GM19240 (cell line): ENCODE measurements at regions not wholly inside any gene's neighbourhood (a gene's known extent, or its start where the extent isn't known, plus 50 kb on each side); places are given as distances from the start of the nearest gene placed in this dataset.

Source experiments
- DNase-seq: peaks from one replicate; pipeline ENCODE4 v3.0.0; 2011; ENCODE audit warnings: low spot score; ENCODE audit not compliant: insufficient read length

- DNase-seq, result no peak
Observed at GRCh38 chr4:123934096-123934495, 537.5 kb downstream of the SPRY1 start.

- DNase-seq, result no peak
Observed at GRCh38 chr4:123936621-123937043, 540.0 kb downstream of the SPRY1 start.

- no peak for DNase-seq
Observed at GRCh38 chr4:123937581-123937980, 541.0 kb downstream of the SPRY1 start.

- no peak for DNase-seq
Observed at GRCh38 chr4:123939621-123940020, 543.0 kb downstream of the SPRY1 start.

GRCh38 chr4:123940604-123941003 lies 544.0 kb downstream of the SPRY1 start:
- DNase-seq, result no peak

GRCh38 chr4:123941306-123941705 lies 544.7 kb downstream of the SPRY1 start:
- DNase-seq, result no peak

- DNase-seq, result no peak
Observed at GRCh38 chr4:123943976-123944375, 547.4 kb downstream of the SPRY1 start.

GRCh38 chr4:123945301-123945700 lies 548.7 kb downstream of the SPRY1 start:
- no peak for DNase-seq

- no peak for DNase-seq
Observed at GRCh38 chr4:123950530-123950929, 553.9 kb downstream of the SPRY1 start.

- no peak for DNase-seq
Observed at GRCh38 chr4:123952530-123953274, 556.1 kb downstream of the SPRY1 start.

GRCh38 chr4:123953566-123953965 lies 557.0 kb downstream of the SPRY1 start:
- no peak for DNase-seq

GRCh38 chr4:123954220-123954619 lies 557.6 kb downstream of the SPRY1 start:
- no peak for DNase-seq

- no peak for DNase-seq
Observed at GRCh38 chr4:123955167-123955800, 558.7 kb downstream of the SPRY1 start.

- DNase-seq, result no peak
Observed at GRCh38 chr4:123956204-123956603, 559.6 kb downstream of the SPRY1 start.

GRCh38 chr4:123966990-123967769 lies 570.6 kb downstream of the SPRY1 start:
- DNase-seq, result no peak

GRCh38 chr4:123972031-123972430 lies 575.4 kb downstream of the SPRY1 start:
- no peak for DNase-seq

GRCh38 chr4:123974386-123975149 lies 578.0 kb downstream of the SPRY1 start:
- DNase-seq, result no peak

GRCh38 chr4:123976285-123976684 lies 579.7 kb downstream of the SPRY1 start:
- no peak for DNase-seq

- DNase-seq, result no peak
Observed at GRCh38 chr4:123976819-123977218, 580.2 kb downstream of the SPRY1 start.

GRCh38 chr4:123977641-123978081 lies 581.1 kb downstream of the SPRY1 start:
- DNase-seq, result no peak

- no peak for DNase-seq
Observed at GRCh38 chr4:123978637-123979036, 582.0 kb downstream of the SPRY1 start.
